PC-9 (cell line): ENCODE measurements at regions not wholly inside any gene's neighbourhood (a gene's known extent, or its start where the extent isn't known, plus 50 kb on each side); places are given as distances from the start of the nearest gene placed in this dataset.

ENCODE experiments used
- CTCF ChIP-seq: fragments of 200-600 bp; sonication (generic); conservative IDR thresholded peaks from 2 replicates; pipeline ENCODE4 v1.6.1; 2017; ENCODE audit warnings: mixed run types, antibody characterized with exemption, mild to moderate bottlenecking, moderate library complexity
- EZH2 ChIP-seq: fragments of 200-600 bp; sonication (generic); IDR thresholded peaks from 2 replicates; pipeline ENCODE4 v1.8.0; 2017; ENCODE audit warnings: antibody characterized with exemption, low read depth

DNA sequence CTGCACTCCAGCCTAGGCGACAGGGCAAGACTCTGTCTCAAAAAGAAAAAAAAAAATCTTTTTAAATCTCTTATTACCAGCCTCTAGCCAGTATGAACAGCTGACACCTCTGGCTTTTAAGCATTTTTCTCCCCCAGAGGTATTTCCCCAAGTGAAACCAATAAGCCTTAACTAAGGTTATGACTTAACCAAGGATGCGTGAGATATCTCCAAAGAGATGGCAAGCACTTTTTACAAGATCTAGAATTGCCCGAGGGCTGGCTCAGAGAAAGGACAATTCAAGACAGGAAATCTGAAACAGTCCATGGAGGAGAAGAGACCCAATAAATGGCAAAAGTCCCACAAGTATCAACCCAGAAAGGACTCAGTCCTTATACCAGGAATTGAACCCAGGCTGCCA, 362.1 kb downstream of the FOXO1 start:
- no peak for TF ChIP-seq CTCF
- TF ChIP-seq EZH2: no peak
